Heart left ventricle (tissue), 16 donors: ENCODE measurements at regions not wholly inside any gene's neighbourhood (a gene's known extent, or its start where the extent isn't known, plus 50 kb on each side); places are given as distances from the start of the nearest gene placed in this dataset.

ENCODE experiments used
- ATAC-seq, 4 donors: fragments of 200-7000 bp; cut with Tn5 transposase; one replicate each; pipeline ENCODE4 v1.9.1; 2020 to 2022; ENCODE audit warnings: moderate library complexity in 4 of 4, mild to moderate bottlenecking in 3 of 4, moderate number of reproducible peaks in 1 of 4
- DNase-seq, 5 donors: peaks; one replicate each; pipeline ENCODE4 v3.0.0-alpha.2; 2020
- H3K27ac ChIP-seq, 12 donors: fragments of 200-600 bp; sonication (generic) in 4 of 12; one replicate each; pipeline versions ENCODE4 v1.5.0 to v1.8.0; 2016 to 2022; ENCODE audit warnings: mild to moderate bottlenecking in 2 of 12
- H3K27me3 ChIP-seq, 9 donors: fragments of 200-600 bp; sonication (generic) in 2 of 9; one replicate each; pipeline versions ENCODE4 v1.5.1 to v1.8.0; 2016 to 2022; ENCODE audit warnings: mild to moderate bottlenecking in 3 of 9
- H3K36me3 ChIP-seq, 9 donors: fragments of 200-600 bp; sonication (generic) in 2 of 9; one replicate each; pipeline versions ENCODE4 v1.5.0 to v1.8.0; 2018 to 2022; ENCODE audit warnings: mild to moderate bottlenecking in 2 of 9
- H3K4me1 ChIP-seq, 12 donors: fragments of 200-600 bp; sonication (generic) in 4 of 12; one replicate each; pipeline versions ENCODE4 v1.5.0 to v1.8.0; 2016 to 2022; ENCODE audit warnings: mild to moderate bottlenecking in 3 of 12
- H3K4me3 ChIP-seq, 12 donors: fragments of 200-600 bp; sonication (generic) in 4 of 12; one replicate each; pipeline versions ENCODE4 v1.5.0 to v1.8.0; 2017 to 2022; ENCODE audit warnings: mild to moderate bottlenecking in 9 of 12, moderate library complexity in 4 of 12
- H3K9me3 ChIP-seq, 12 donors: fragments of 200-600 bp; sonication (generic) in 4 of 12; one replicate each; pipeline versions ENCODE4 v1.5.0 to v1.8.0; 2016 to 2022; ENCODE audit warnings: mild to moderate bottlenecking in 1 of 12
- POLR2A ChIP-seq, 2 donors: fragments of 450-650 bp; IDR thresholded peaks; one replicate each; pipeline ENCODE4 v1.6.1; 2017; ENCODE audit warnings: antibody characterized with exemption in 2 of 2, mild to moderate bottlenecking in 2 of 2, moderate library complexity in 2 of 2
- WGBS, 4 donors: extraction: QIAGEN DNeasy Blood & Tissue Kit in 2 of 4; methylation state at CpG; one replicate each; pipeline versions ENCODE4 v1.1.5 to v1.1.7; 2013 to 2018; 5-methylcytosine and 5-hydroxymethylcytosine counted together
- intact Hi-C, 10 donors: fragments of 100-400 bp; cut with DNase I; formaldehyde crosslinking; loops; one replicate each; pipeline versions ENCODE4 v1.11.1 to v1.14.2; 2022
- TF ChIP-seq, protein P1 (sequence below), 12 donors: fragments of 200-600 bp; sonication (generic) in 4 of 12; IDR thresholded peaks; one replicate each; pipeline versions ENCODE4 v1.5.0 to v1.8.0; 2018 to 2022; ENCODE audit warnings: antibody characterized with exemption in 12 of 12, mild to moderate bottlenecking in 5 of 12
- donor health status: ischemic (EF 13 %, LVEDD 7.1; RV severe dilation, severe dysfunction).
- donor health status: healthy with polysubstance abuse.
- donor health status: DM: no; HTN: yes; CAD: no.
- donor health status: DM: no; HTN: no; CAD: no.
- donor health status: ischemic (EF 25% LVEDD 6.9; RV normal size, moderate dysfunction).
- donor health status: ischemic (EF 25% LVEDD 5.7; RV mildly dilated, moderate dysfunction).
- donor health status: healthy.
- donor health status: DM: yes; HTN: yes; CAD: no.
- donor health status: ischemic (EF 35%, LVEDD 5.7; RV mildly dilated, moderate dysfunction).
- donor health status: nonischemic (EF 11% LVEDD 7.7; RV severe dilation, severe dysfunction).
- donor health status: DM: yes; HTN: yes; CAD: no.
- donor health status: PGD.
- donor health status: ischemic (EF 29% LVEDD 5.4; RV normal size, mild dysfunction).
- donor health status: nonischemic (EF 23%, LVEDD 6.1; RV moderate dilation, normal function).

GRCh38 chr17:70989280-70989679, 819.9 kb downstream of the KCNJ2 start:
- no peak for ATAC-seq
- Histone ChIP-seq H3K36me3 (no peaks in the 10 kb centered on the region), H3K4me3 (no peak overlapping the region), H3K27me3 (no peaks in the 10 kb centered on the region), H3K4me1 (no peaks in the 10 kb centered on the region), H3K27ac (no peak overlapping the region), H3K9me3 (peaks cover 0 to 20% (median 10%) of the 10 kb centered on the region in 12 donors)
- DNase-seq, result no peak
- intact Hi-C loops, result no loop called here
- WGBS, 4 donors, result 76 to 79% (median 77%) methylated on average over 5 of the region's 5 CpGs
- no peak for TF ChIP-seq POLR2A (IDR thresholded peaks at IDR 0.05)
- TF ChIP-seq, protein P1, sequence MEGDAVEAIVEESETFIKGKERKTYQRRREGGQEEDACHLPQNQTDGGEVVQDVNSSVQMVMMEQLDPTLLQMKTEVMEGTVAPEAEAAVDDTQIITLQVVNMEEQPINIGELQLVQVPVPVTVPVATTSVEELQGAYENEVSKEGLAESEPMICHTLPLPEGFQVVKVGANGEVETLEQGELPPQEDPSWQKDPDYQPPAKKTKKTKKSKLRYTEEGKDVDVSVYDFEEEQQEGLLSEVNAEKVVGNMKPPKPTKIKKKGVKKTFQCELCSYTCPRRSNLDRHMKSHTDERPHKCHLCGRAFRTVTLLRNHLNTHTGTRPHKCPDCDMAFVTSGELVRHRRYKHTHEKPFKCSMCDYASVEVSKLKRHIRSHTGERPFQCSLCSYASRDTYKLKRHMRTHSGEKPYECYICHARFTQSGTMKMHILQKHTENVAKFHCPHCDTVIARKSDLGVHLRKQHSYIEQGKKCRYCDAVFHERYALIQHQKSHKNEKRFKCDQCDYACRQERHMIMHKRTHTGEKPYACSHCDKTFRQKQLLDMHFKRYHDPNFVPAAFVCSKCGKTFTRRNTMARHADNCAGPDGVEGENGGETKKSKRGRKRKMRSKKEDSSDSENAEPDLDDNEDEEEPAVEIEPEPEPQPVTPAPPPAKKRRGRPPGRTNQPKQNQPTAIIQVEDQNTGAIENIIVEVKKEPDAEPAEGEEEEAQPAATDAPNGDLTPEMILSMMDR (IDR thresholded peaks at IDR 0.05), result no peak

DNA sequence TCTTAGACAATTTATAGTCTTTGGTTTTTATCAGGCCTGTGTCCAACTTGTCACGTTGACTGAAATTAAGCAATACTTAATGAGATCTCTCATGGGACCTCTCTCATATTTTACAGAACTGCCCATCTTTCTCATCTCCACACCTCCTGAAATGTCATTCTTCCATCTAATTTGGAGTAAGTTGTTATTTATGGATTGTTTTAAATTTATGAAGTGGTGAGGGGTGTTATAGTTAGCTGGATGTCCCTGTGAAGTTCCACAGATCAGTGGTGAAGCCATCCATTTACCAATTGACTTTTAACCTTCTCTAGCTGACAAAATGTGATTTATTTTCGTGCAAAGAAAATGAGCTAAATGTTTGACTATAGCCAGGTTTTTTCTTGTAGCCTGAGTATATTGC, 824.9 kb downstream of the KCNJ2 start:
- no peak overlapping the region for H3K27ac ChIP-seq
- no peak for ATAC-seq

GRCh38 chr17:70995997-70996396, 826.7 kb downstream of the KCNJ2 start:
- TF ChIP-seq, protein P1 (IDR thresholded peaks at IDR 0.05), result no peak
- TF ChIP-seq POLR2A (IDR thresholded peaks at IDR 0.05), result no peak

More for the DNA sequence above, 824.9 kb downstream of the KCNJ2 start:
- Histone ChIP-seq H3K27me3 (no peaks in the 10 kb centered on the region), H3K36me3 (no peaks in the 10 kb centered on the region), H3K4me1 (no peaks in the 10 kb centered on the region), H3K9me3 (peaks cover 0 to 12% (median 0%) of the 10 kb centered on the region in 12 donors), H3K4me3 (no peak overlapping the region)
- intact Hi-C loops, result no loop called here
- WGBS, 4 donors, result 67 to 72% (median 70%) methylated on average over 2 of the region's 2 CpGs
- TF ChIP-seq POLR2A (IDR thresholded peaks at IDR 0.05), result no peak
- TF ChIP-seq, protein P1 (IDR thresholded peaks at IDR 0.05), result no peak
- DNase-seq, result no peak

GRCh38 chr17:71003736-71004135, 834.4 kb downstream of the KCNJ2 start:
- no peaks in the 10 kb centered on the region for H3K9me3 ChIP-seq
- H3K4me1 ChIP-seq, result no peaks in the 10 kb centered on the region
- no peak overlapping the region for H3K4me3 ChIP-seq
- peaks cover 0 to 7% (median 0%) of the 10 kb centered on the region in 9 donors for H3K27me3 ChIP-seq
- no peak overlapping the region for H3K27ac ChIP-seq
- intact Hi-C loops, result no loop called here
- DNase-seq, result no peak
- WGBS, 4 donors, result 63 to 67% (median 64%) methylated on average over 12 of the region's 12 CpGs
- no peak for TF ChIP-seq POLR2A (IDR thresholded peaks at IDR 0.05)
- TF ChIP-seq, protein P1 (IDR thresholded peaks at IDR 0.05), result no peak
- no peaks in the 10 kb centered on the region for H3K36me3 ChIP-seq
- no peak for ATAC-seq

More at GRCh38 chr17:70995997-70996396, 826.7 kb downstream of the KCNJ2 start:
- H3K36me3 ChIP-seq, result no peaks in the 10 kb centered on the region
- no peak overlapping the region for H3K27ac ChIP-seq
- intact Hi-C loops, result no loop called here
- no peak overlapping the region for H3K4me3 ChIP-seq
- no peak for ATAC-seq
- no peaks in the 10 kb centered on the region for H3K4me1 ChIP-seq
- peaks cover 0 to 12% (median 0%) of the 10 kb centered on the region in 12 donors for H3K9me3 ChIP-seq
- H3K27me3 ChIP-seq, result no peaks in the 10 kb centered on the region
- DNase-seq, result no peak
